ENCODE measurements at regions not wholly inside any gene's neighbourhood (a gene's known extent, or its start where the extent isn't known, plus 50 kb on each side); places are given as distances from the start of the nearest gene placed in this dataset.

GRCh38 chr6:169094552-169094950, 159.1 kb downstream of the THBS2 start:
- TF ChIP-seq ZNF274 (IDR thresholded peaks at IDR 0.05; ENCODE audit: low read depth, low read length): no peak
- TF ChIP-seq YY1 (IDR thresholded peaks at IDR 0.05; ENCODE audit: insufficient read depth, insufficient read length): no peak
- no peak for TF ChIP-seq SUZ12 (IDR thresholded peaks at IDR 0.05; ENCODE audit: extremely low read depth, insufficient read depth, insufficient read length)
